ENCODE measurements at regions not wholly inside any gene's neighbourhood (a gene's known extent, or its start where the extent isn't known, plus 50 kb on each side); places are given as distances from the start of the nearest gene placed in this dataset.
"Not testable (repeated sequence)": the region's sequence is repeated elsewhere in the genome, so short reads cannot be mapped to it uniquely, and the experiment has no call there.

GRCh38 chr4:143819029-143819428 is 86.3 kb downstream of the GYPE start:
- in situ Hi-C loops (cut with HindIII; ENCODE audit: low pct_unique_long_range_greater_than_20kb, low sequenced_read_pairs): no loop called here
- DNase-seq (ENCODE audit: low read depth): no peak

GRCh38 chr4:143817866-143818265 is 87.5 kb downstream of the GYPE start:
- in situ Hi-C loops (cut with HindIII; ENCODE audit: low pct_unique_long_range_greater_than_20kb, low sequenced_read_pairs); DNase-seq (ENCODE audit: low read depth): not testable (repeated sequence)

GRCh38 chr4:143815375-143815774 is 90.0 kb downstream of the GYPE start:
- DNase-seq (ENCODE audit: low read depth); in situ Hi-C loops (cut with HindIII; ENCODE audit: low pct_unique_long_range_greater_than_20kb, low sequenced_read_pairs): not testable (repeated sequence)

GRCh38 chr4:143813431-143814154 is 91.8 kb downstream of the GYPE start:
- in situ Hi-C loops (cut with HindIII; ENCODE audit: low pct_unique_long_range_greater_than_20kb, low sequenced_read_pairs): not testable (repeated sequence)

GRCh38 chr4:143791693-143792092 is 91.2 kb upstream of the FREM3 start:
- not testable (repeated sequence) for DNase-seq (ENCODE audit: low read depth)

More at GRCh38 chr4:143813431-143814154, 91.8 kb downstream of the GYPE start:
- not testable (repeated sequence) for DNase-seq (ENCODE audit: low read depth)

GRCh38 chr4:143790425-143790824 is 90.0 kb upstream of the FREM3 start:
- DNase-seq (ENCODE audit: low read depth); in situ Hi-C loops (cut with HindIII; ENCODE audit: low pct_unique_long_range_greater_than_20kb, low sequenced_read_pairs): not testable (repeated sequence)

More at GRCh38 chr4:143791693-143792092, 91.2 kb upstream of the FREM3 start:
- in situ Hi-C loops (cut with HindIII; ENCODE audit: low pct_unique_long_range_greater_than_20kb, low sequenced_read_pairs): not testable (repeated sequence)

- DNase-seq (ENCODE audit: low read depth); in situ Hi-C loops (cut with HindIII; ENCODE audit: low pct_unique_long_range_greater_than_20kb, low sequenced_read_pairs): not testable (repeated sequence)
Observed at GRCh38 chr4:143789618-143790017, 89.1 kb upstream of the FREM3 start.

- in situ Hi-C loops (cut with HindIII; ENCODE audit: low pct_unique_long_range_greater_than_20kb, low sequenced_read_pairs): no loop called here
- DNase-seq (ENCODE audit: low read depth): no peak
Observed at GRCh38 chr4:143784567-143784966, 84.1 kb upstream of the FREM3 start.

GRCh38 chr4:143782521-143782920 is 82.0 kb upstream of the FREM3 start:
- no peak for DNase-seq (ENCODE audit: low read depth)
- in situ Hi-C loops (cut with HindIII; ENCODE audit: low pct_unique_long_range_greater_than_20kb, low sequenced_read_pairs): no loop called here

- DNase-seq (ENCODE audit: low read depth): peak; percentile 37
- in situ Hi-C loops (cut with HindIII; ENCODE audit: low pct_unique_long_range_greater_than_20kb, low sequenced_read_pairs): no loop called here
Observed at GRCh38 chr4:143773998-143774895, 73.8 kb upstream of the FREM3 start.

- in situ Hi-C loops (cut with HindIII; ENCODE audit: low pct_unique_long_range_greater_than_20kb, low sequenced_read_pairs): no loop called here
- DNase-seq (ENCODE audit: low read depth): no peak
Observed at GRCh38 chr4:143771269-143771668, 70.8 kb upstream of the FREM3 start.

GRCh38 chr4:143768007-143768591 is 67.6 kb upstream of the FREM3 start:
- DNase-seq (ENCODE audit: low read depth): peak; percentile 52

GRCh38 chr4:143763587-143763986 is 63.1 kb upstream of the FREM3 start:
- DNase-seq (ENCODE audit: low read depth): no peak
- in situ Hi-C loops (cut with HindIII; ENCODE audit: low pct_unique_long_range_greater_than_20kb, low sequenced_read_pairs): no loop called here

More at GRCh38 chr4:143768007-143768591, 67.6 kb upstream of the FREM3 start:
- in situ Hi-C loops (cut with HindIII; ENCODE audit: low pct_unique_long_range_greater_than_20kb, low sequenced_read_pairs): no loop called here

- no peak for DNase-seq (ENCODE audit: low read depth)
- in situ Hi-C loops (cut with HindIII; ENCODE audit: low pct_unique_long_range_greater_than_20kb, low sequenced_read_pairs): no loop called here
Observed at GRCh38 chr4:143762511-143762910, 62.0 kb upstream of the FREM3 start.
